OCI-LY3 (cell line): ENCODE measurements at regions not wholly inside any gene's neighbourhood (a gene's known extent, or its start where the extent isn't known, plus 50 kb on each side); places are given as distances from the start of the nearest gene placed in this dataset.

Experiments used
- H2AFZ ChIP-seq: fragments of 200-600, 300-600 bp; shearing (Covaris generic); 2 replicates; pipeline ENCODE4 v1.6.0; 2014; ENCODE audit warnings: antibody characterized with exemption, low read depth, low read length
- H3K27ac ChIP-seq: fragments of 200-600, 300-600 bp; sonication (generic); 2 replicates; pipeline ENCODE4 v1.5.1; 2014; ENCODE audit warnings: mild to moderate bottlenecking, low read length, moderate library complexity, mixed read lengths
- H3K27me3 ChIP-seq: fragments of 200-600, 300-600 bp; sonication (generic); 2 replicates; pipeline ENCODE4 v1.6.1; 2014; ENCODE audit warnings: low read depth, low read length, mixed read lengths
- H3K36me3 ChIP-seq: fragments of 200-600, 300-600 bp; sonication (generic); replicated peaks from 2 replicates; pipeline ENCODE3; 2014; ENCODE audit warnings: low read depth, low read length, mixed read lengths
- H3K4me1 ChIP-seq: fragments of 300-600, 200-600 bp; sonication (generic); 2 replicates; pipeline ENCODE4 v1.6.1; 2014; ENCODE audit warnings: low read length, mixed read lengths
- H3K4me2 ChIP-seq: fragments of 200-600, 300-600 bp; sonication (generic); 2 replicates; pipeline ENCODE4 v1.6.1; 2014; ENCODE audit warnings: low read length, mixed read lengths
- H3K4me3 ChIP-seq: fragments of 300-600, 200-600 bp; sonication (generic); 2 replicates; pipeline ENCODE4 v1.5.1; 2014; ENCODE audit warnings: antibody characterized with exemption, mild to moderate bottlenecking, low read length, moderate library complexity
- H3K79me2 ChIP-seq: fragments of 300-600, 200-600 bp; shearing (Covaris generic); 2 replicates; pipeline ENCODE4 v1.6.1; 2014; ENCODE audit warnings: mild to moderate bottlenecking, low read length, mixed read lengths
- H3K9ac ChIP-seq: fragments of 300-600, 200-600 bp; shearing (Covaris generic); 2 replicates; pipeline ENCODE4 v1.6.0; 2014; ENCODE audit warnings: mild to moderate bottlenecking, low read length, moderate library complexity
- H3K9me3 ChIP-seq: fragments of 200-600, 300-600 bp; shearing (Covaris generic); 2 replicates; pipeline ENCODE4 v1.6.1; 2014; ENCODE audit warnings: low read length, mixed read lengths; ENCODE audit not compliant: insufficient read depth
- H4K20me1 ChIP-seq: fragments of 200-600, 300-600 bp; sonication (generic); 2 replicates; pipeline ENCODE4 v1.6.1; 2016; ENCODE audit warnings: low read length, mixed read lengths; ENCODE audit not compliant: insufficient read depth
- EZH2phosphoT487 ChIP-seq: fragments of 200-600 bp; shearing (Covaris generic); IDR thresholded peaks from 2 replicates; pipeline ENCODE4 v1.6.1; 2018; ENCODE audit warnings: antibody characterized with exemption, mixed run types, low read depth
- TF ChIP-seq, protein P1 (sequence below): fragments of 200-600, 300-600 bp; sonication (generic); IDR thresholded peaks from 2 replicates; pipeline ENCODE4 v1.5.1; 2014; ENCODE audit warnings: antibody characterized with exemption, low read length, low read depth

DNA sequence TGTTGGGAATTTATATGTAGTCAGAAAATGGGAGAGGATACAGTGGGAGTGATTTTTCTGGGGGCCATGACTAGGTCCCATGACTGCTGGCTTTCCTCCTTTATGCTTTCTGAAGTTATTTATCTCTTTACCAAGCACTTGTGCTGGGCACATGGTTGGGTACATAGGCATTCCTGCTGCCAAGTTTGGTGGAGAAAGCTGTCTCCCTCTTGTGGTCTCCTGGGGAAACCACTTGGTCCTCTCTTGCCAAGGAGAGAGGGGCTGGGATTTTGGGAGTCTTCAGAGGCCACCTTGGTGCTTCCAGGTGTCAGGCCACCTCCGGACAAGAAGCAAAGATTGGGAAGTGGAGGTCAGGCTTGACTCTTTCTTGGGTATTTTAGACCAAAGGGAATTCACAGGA, 120.2 kb upstream of the KCNE2 start:
- Histone ChIP-seq H3K4me1 (no peaks in the 10 kb centered on the region), H3K27ac (no peak overlapping the region), H2AFZ (no peak overlapping the region), H3K4me3 (no peak overlapping the region), H4K20me1 (no peaks in the 10 kb centered on the region), H3K4me2 (no peak overlapping the region), H3K9me3 (0 out of 2 replicates have a peak, but pooled peaks cover 3% of the 10 kb centered on the region), H3K36me3 (no peaks in the 10 kb centered on the region), H3K27me3 (no peaks in the 10 kb centered on the region), H3K79me2 (no peaks in the 10 kb centered on the region), H3K9ac (no peak overlapping the region)
- TF ChIP-seq, protein P1, sequence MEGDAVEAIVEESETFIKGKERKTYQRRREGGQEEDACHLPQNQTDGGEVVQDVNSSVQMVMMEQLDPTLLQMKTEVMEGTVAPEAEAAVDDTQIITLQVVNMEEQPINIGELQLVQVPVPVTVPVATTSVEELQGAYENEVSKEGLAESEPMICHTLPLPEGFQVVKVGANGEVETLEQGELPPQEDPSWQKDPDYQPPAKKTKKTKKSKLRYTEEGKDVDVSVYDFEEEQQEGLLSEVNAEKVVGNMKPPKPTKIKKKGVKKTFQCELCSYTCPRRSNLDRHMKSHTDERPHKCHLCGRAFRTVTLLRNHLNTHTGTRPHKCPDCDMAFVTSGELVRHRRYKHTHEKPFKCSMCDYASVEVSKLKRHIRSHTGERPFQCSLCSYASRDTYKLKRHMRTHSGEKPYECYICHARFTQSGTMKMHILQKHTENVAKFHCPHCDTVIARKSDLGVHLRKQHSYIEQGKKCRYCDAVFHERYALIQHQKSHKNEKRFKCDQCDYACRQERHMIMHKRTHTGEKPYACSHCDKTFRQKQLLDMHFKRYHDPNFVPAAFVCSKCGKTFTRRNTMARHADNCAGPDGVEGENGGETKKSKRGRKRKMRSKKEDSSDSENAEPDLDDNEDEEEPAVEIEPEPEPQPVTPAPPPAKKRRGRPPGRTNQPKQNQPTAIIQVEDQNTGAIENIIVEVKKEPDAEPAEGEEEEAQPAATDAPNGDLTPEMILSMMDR: peak; percentile 45; the same call in 1 of the 2 replicates
- no peak for TF ChIP-seq EZH2phosphoT487

DNA sequence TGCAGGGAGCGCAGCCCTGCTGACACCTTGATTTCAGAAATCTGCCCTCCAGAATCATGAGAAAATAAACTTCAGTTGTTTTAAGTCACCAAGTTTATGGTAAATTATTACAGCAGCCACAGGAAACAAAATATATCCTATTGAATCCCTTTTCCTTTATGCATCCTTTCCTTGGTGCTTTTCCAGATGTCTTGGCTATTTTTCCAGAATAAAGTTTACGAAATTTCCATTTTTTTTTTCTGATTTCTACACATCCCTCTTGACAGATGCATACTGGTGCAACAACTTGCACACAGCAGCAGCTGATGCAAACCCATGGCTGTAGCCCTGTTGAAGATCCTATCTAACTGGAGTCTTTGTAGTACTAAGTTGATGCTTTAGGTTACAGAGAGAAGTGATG, 111.1 kb upstream of the KCNE2 start:
- Histone ChIP-seq H3K27ac (no peak overlapping the region), H3K36me3 (no peaks in the 10 kb centered on the region), H3K27me3 (no peaks in the 10 kb centered on the region), H3K4me2 (no peak overlapping the region), H3K4me1 (no peaks in the 10 kb centered on the region), H3K9me3 (peaks cover 2% of the 10 kb centered on the region; the same call in 1 of the 2 replicates), H2AFZ (no peak overlapping the region), H3K4me3 (no peak overlapping the region), H3K79me2 (no peaks in the 10 kb centered on the region), H3K9ac (no peak overlapping the region), H4K20me1 (no peaks in the 10 kb centered on the region)
- no peak for TF ChIP-seq EZH2phosphoT487
- TF ChIP-seq, protein P1: no peak

DNA sequence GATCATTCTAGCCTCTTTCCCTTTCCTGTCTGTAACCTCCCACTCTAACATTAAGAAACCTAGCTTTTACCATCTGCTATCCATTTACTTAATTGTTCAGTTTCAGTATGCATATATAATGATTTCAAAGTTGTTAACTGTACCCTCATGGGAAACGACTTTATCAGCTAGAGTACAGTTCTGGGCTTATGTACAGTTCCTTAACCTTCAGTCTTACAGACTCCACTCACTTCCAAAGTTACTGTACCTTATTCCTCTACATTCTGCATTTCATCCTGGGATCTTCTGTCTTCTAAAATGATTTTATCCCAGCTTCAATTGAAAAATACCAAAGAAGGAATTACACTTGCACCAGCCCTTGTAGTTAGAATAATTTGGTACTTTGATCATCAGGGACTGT, 108.7 kb upstream of the KCNE2 start:
- H3K4me3 ChIP-seq: no peak overlapping the region
- H3K9ac ChIP-seq: no peak overlapping the region
- no peaks in the 10 kb centered on the region; the same call in 1 of the 2 replicates for H3K9me3 ChIP-seq
- H3K27ac ChIP-seq: no peak overlapping the region
- TF ChIP-seq, protein P1: no peak
- TF ChIP-seq EZH2phosphoT487: no peak
- no peak overlapping the region for H3K4me2 ChIP-seq
- H2AFZ ChIP-seq: no peak overlapping the region
- H3K79me2 ChIP-seq: no peaks in the 10 kb centered on the region
- H3K27me3 ChIP-seq: no peaks in the 10 kb centered on the region
- H4K20me1 ChIP-seq: no peaks in the 10 kb centered on the region
- no peaks in the 10 kb centered on the region for H3K36me3 ChIP-seq
- no peaks in the 10 kb centered on the region for H3K4me1 ChIP-seq

DNA sequence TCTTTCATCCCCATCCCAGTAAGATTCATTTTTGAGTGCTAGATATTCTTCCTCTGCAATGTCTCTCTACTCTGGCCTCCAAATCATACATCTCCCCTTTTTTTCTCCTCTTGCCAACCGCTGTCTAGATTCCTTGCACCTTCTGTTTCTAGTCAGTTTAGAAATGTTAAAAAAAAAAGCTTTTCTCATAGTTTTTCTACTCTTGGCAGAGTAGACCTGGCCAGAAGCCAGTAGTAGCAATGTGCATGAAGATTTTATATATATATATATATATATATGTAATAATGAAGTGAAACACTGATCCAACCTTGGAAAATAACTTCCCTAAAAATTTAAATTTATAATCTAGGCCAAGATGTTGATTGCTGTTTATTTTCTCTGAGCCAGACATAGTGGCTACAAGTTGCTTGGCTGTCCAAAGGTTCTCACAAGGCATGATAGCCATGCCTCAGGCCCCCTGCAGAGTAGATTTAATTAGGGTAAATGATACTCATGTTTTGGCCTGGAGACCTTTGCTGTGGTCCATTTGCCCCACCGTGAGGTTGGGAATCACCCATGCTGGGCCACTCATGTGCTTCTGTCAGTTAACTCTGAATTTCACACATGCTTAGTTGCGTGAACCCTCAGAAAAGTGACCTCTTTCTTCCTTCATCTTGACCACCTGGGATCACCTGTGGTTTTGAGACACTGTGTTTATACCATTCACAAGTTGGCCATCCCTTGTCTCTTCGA, 103.4 kb upstream of the KCNE2 start:
- no peak for TF ChIP-seq EZH2phosphoT487
- TF ChIP-seq, protein P1: no peak
- no peak overlapping the region for H2AFZ ChIP-seq

More for the DNA sequence above, 103.4 kb upstream of the KCNE2 start:
- no peaks in the 10 kb centered on the region for H4K20me1 ChIP-seq
- H3K79me2 ChIP-seq: no peaks in the 10 kb centered on the region
- no peaks in the 10 kb centered on the region for H3K27me3 ChIP-seq
- H3K4me2 ChIP-seq: no peak overlapping the region
- no peak overlapping the region for H3K27ac ChIP-seq
- H3K36me3 ChIP-seq: no peaks in the 10 kb centered on the region
- H3K9ac ChIP-seq: no peak overlapping the region
- no peaks in the 10 kb centered on the region for H3K4me1 ChIP-seq
- no peaks in the 10 kb centered on the region for H3K9me3 ChIP-seq
- H3K4me3 ChIP-seq: no peak overlapping the region
